ENCODE measurements at regions not wholly inside any gene's neighbourhood (a gene's known extent, or its start where the extent isn't known, plus 50 kb on each side); places are given as distances from the start of the nearest gene placed in this dataset.

- DNase-seq, result no peak
These were observed 97.9 kb downstream of the DISP1 start for GRCh38 chr1:222912730-222913129.

- no peak for DNase-seq
These were observed 100.2 kb downstream of the DISP1 start for GRCh38 chr1:222914861-222915632.

- DNase-seq, result no peak
These were observed 101.3 kb downstream of the DISP1 start for GRCh38 chr1:222916100-222916499.

GRCh38 chr1:222918801-222919477, 104.1 kb downstream of the DISP1 start:
- DNase-seq, result no peak

GRCh38 chr1:222919478-222919865, 104.6 kb downstream of the DISP1 start:
- no peak for DNase-seq

GRCh38 chr1:222920169-222920568, 105.3 kb downstream of the DISP1 start:
- DNase-seq, result no peak

- no peak for DNase-seq
These were observed 107.1 kb downstream of the DISP1 start for GRCh38 chr1:222921945-222922344.

GRCh38 chr1:222923506-222923905, 108.7 kb downstream of the DISP1 start:
- DNase-seq, result no peak

GRCh38 chr1:222924136-222924706, 109.4 kb downstream of the DISP1 start:
- no peak for DNase-seq

GRCh38 chr1:222926566-222926965, 111.7 kb downstream of the DISP1 start:
- no peak for DNase-seq

GRCh38 chr1:222927031-222927430, 112.2 kb downstream of the DISP1 start:
- DNase-seq, result no peak

- peak; percentile 12 for DNase-seq
These were observed 113.4 kb downstream of the DISP1 start for GRCh38 chr1:222928212-222928611.

GRCh38 chr1:222930070-222930469, 115.2 kb downstream of the DISP1 start:
- DNase-seq, result no peak

- no peak for DNase-seq
These were observed 116.2 kb downstream of the DISP1 start for GRCh38 chr1:222931023-222931422.

GRCh38 chr1:222933273-222933672, 118.4 kb downstream of the DISP1 start:
- no peak for DNase-seq

- DNase-seq, result no peak
These were observed 120.5 kb downstream of the DISP1 start for GRCh38 chr1:222935239-222935900.

GRCh38 chr1:222936042-222936441, 121.2 kb downstream of the DISP1 start:
- no peak for DNase-seq

GRCh38 chr1:222938986-222939385, 124.1 kb downstream of the DISP1 start:
- DNase-seq, result no peak

GRCh38 chr1:222940095-222940494, 125.3 kb downstream of the DISP1 start:
- DNase-seq, result no peak

GRCh38 chr1:222940906-222941305, 126.1 kb downstream of the DISP1 start:
- no peak for DNase-seq

- DNase-seq, result no peak
These were observed 126.6 kb downstream of the DISP1 start for GRCh38 chr1:222941425-222941824.

- no peak for DNase-seq
These were observed 131.6 kb downstream of the DISP1 start for GRCh38 chr1:222946436-222946835.

- DNase-seq, result no peak
These were observed 133.2 kb downstream of the DISP1 start for GRCh38 chr1:222948079-222948478.

GRCh38 chr1:222950892-222951291, 136.1 kb downstream of the DISP1 start:
- no peak for DNase-seq

Data from hematopoietic multipotent progenitor cell treated with erythropoietin and hydrocortisone succinate and interleukin-3 and kit ligand, for 4 days (in vitro differentiated cells).